GM21576 (cell line): ENCODE measurements at regions not wholly inside any gene's neighbourhood (a gene's known extent, or its start where the extent isn't known, plus 50 kb on each side); places are given as distances from the start of the nearest gene placed in this dataset.

Experiments
- ATAC-seq: cut with Tn5 transposase; IDR thresholded peaks from one replicate; pipeline ENCODE4 v1.9.1; 2021; ENCODE audit warnings: mild to moderate bottlenecking, moderate library complexity; ENCODE audit not compliant: unreplicated experiment

DNA sequence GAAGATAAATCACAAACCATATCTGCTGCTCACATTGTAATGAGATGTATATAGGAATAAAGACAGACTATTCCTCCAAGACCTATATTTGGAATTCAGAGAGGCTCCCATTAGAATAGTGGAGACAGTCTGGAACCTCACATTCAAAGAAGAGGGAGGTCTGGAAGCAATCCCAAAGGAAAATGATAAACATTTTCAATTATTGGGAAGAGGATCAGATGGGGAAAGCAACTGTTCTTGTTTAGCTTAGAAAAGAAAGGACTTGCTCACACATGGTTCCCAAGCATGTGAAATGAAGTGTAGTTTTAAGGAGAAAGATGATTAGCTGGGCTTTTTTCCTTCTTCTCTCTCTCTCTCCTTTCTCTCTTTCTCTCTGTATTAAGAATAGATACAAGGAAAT, 193.0 kb upstream of the LMNTD1 start:
- ATAC-seq = no peak

DNA sequence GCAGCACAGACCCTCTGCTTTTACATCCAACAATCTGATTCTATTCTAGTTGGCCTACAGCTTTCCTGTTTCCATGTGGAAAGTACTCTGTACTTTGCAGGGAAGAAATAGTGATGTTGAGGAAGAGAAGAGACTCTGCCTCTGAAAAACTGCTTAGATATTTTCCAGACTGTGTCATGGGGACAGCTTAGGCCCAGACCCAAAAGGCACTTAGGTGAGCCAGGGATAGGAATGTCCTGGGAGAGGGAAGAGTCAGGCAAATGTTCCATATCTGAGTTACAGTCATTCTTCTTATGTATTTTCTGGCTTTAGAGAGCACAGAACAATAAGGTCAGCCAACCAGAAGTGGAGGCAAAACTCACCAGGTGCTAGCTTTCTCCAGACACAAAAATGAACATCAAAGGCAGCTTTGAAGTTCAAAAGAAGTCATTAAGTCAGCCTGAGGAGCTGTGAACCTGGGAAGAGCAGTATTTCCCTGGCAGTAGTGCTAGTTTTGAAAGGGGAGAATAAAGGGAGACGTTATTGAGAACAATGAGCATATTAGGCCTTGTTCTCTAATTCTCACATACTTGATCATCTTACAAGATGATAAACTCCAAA, 199.7 kb upstream of the LMNTD1 start:
- no peak for ATAC-seq

DNA sequence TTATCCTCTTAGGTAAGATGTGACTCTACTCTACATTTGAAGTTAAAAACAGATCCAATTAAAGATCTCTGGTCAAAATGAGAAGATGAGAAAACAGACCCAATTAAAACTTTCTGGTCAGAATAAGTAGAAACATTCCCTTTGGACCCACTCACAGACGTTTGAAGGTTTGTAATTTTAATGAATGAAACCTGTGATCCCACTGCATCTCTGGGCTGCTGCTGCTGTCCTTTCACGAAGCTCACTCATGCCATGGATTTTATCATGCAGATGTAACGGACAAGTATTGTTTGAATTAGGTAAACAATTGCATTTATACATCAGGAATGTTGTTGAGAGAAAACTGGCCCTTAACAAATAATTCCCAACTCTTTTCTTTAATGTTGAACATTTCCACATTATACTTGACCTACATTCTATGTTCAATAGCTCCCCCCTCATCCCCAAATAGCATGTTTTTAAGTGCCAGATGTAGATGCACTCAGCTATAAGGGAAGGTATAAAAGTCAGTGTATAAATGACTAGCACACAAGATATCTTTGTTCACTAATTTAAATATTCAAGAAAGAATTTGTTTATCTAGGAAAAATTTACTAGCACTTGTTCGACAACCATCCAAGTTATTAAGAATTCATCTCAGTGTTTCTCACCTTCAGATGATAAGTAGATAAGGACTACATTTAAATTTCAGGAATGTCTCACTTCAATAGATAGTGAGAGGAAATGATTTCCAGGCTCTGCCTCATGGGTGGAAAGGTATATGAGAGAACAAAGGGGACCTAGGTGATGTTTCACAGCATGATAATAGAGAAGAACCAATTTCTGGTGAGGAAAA, 202.3 kb upstream of the LMNTD1 start:
- no peak for ATAC-seq

DNA sequence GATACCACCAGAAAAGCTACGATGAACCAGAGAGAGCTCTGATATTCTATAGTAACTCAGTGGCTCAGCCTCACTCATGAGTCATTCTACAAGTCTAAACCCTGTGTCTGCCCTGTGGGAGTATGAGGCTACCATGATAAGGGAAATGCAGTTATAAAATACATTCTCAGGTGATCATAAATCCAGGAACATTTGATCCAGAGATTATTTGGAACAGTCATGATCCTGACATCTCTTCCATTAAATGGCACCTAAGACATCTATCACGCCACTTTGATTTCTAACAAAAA, 202.6 kb upstream of the RASSF8 start:
- no peak for ATAC-seq

DNA sequence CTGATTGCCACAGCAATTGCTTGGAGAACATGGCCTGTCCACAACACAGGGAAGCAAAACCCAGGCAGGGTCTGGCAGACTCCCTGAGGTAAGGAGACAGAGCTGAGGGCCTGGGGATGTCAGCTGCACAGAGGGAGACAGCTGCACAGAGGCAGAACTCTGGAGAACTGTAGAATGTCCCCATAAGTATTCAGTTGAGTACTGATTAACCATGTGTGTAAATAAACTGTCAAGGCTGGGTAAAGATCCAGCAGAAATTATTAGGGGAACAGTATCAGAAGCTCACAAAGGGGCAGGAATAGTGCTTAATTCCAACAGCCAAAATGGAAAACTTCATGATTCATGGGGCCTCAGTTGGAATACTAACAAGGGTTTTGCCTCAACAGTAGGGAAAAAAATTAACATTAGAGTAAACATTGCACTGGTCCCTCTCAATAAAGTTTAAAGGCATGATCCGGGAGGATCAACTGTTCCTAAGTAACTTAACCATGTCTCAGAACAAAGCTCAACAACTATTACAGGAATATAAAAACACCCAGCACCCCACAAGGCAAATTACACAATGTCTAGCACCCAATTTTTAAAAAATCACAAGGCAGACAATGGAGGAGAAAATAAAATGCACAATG, 201.3 kb upstream of the RASSF8 start:
- no peak for ATAC-seq

DNA sequence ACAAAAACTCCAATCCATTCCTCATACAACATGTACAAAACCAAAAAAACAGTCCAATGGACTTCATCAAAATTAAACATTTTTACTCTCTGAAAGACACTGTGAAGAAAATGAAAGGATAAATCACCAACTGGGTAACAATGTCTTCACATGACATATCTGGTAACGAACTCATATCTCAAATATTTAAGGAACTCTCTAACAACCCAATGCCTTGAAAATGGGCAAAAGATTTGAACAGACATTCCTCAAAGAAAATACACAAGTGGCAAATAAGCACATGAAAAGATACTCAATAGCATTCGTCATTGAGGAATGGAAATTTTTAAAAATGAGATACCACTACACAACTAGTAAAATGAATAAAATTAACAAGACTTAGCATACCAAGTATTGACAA, 198.7 kb upstream of the RASSF8 start:
- no peak for ATAC-seq

DNA sequence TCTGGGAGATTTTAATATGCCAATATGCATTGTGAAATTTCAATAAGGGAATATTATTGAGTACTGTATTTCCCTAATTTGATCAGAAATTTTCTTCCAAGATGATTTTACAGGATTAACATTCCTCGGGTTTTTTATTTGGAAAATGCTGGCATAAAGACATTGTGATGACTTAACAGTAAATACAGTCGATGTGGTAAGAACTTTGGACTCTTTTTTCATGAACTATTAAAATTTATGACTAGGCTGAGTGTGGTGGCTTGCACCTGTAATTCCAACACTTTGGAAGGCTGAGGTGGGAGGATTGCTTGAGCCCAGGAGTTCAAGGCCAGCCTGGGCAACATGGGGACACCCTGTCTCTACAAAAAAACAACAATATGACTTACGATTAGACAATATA, 197.1 kb upstream of the RASSF8 start:
- ATAC-seq = no peak

DNA sequence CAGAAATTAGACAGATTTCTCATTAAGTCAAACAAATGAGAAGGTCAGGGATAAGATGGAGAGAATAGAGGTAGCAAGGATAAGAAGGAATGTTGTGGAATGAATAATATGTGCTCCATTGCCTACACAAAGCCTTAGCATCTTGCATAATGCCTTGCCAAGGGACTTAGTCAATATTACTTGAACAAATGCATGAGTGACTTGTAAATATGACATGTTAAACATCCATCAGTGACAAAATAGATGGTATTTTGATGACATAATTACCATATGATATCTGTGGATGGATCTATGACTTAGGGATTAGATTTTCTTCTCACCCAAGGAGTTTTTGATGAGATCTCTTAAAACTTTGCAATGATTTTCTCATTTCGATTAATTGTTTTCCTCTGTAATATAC, 194.1 kb upstream of the RASSF8 start:
- ATAC-seq = no peak

DNA sequence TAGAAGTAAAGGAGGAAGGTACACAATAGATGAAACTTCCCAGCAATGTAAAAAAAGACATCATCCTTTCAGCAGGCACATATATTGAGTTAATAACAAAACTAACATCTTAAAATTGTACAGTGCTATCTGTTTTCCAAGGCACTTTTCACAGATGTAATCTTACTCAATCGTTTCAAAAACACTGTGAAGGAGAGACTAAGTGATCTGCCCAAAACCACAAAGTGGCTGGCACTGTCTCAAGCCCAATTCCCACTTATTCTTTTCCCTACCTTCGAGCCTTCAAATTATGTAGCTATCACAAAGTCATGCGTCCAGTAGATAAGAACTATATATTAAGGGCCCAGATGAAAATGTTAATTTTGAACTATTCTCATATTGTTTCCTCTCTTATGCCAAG, 193.6 kb upstream of the RASSF8 start:
- ATAC-seq = no peak

DNA sequence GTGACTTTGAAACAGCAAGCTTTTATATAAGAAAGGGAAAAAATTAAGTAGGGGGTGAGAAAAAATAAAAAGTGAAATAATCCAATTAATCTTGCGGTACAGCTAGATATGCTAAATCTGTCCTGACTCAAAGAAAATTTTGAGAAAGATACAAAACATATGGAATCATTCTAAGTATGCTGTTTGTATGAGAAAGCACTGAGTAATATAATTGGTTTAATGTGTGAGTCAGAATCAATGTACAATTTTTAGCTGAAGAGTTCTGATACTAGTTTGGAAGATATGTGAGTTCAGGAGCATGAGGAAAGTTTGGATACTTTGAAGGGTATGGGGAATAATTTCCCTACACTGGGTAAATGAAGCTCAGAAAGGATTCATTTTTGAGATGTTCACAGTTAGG, 190.9 kb upstream of the RASSF8 start:
- ATAC-seq = no peak

DNA sequence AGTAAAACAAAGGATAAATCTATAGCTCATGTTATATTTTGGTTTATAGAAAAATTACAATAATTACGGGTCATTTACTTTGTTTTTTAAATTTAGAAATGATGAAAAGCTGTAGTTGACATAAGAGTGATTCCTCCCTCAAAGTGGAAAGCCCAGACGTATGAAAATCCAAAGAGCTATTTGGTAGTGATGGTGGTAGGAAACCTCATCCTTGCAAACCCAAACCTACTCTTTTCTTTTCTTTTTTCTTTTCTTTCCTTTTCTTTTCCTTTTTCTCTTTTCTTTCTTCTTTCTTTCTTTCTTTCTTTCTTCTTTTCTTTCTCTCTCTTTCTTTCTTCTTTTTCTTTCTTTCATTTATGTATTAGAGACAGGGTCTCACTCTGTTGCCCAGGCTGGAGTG, 190.3 kb upstream of the RASSF8 start:
- no peak for ATAC-seq

DNA sequence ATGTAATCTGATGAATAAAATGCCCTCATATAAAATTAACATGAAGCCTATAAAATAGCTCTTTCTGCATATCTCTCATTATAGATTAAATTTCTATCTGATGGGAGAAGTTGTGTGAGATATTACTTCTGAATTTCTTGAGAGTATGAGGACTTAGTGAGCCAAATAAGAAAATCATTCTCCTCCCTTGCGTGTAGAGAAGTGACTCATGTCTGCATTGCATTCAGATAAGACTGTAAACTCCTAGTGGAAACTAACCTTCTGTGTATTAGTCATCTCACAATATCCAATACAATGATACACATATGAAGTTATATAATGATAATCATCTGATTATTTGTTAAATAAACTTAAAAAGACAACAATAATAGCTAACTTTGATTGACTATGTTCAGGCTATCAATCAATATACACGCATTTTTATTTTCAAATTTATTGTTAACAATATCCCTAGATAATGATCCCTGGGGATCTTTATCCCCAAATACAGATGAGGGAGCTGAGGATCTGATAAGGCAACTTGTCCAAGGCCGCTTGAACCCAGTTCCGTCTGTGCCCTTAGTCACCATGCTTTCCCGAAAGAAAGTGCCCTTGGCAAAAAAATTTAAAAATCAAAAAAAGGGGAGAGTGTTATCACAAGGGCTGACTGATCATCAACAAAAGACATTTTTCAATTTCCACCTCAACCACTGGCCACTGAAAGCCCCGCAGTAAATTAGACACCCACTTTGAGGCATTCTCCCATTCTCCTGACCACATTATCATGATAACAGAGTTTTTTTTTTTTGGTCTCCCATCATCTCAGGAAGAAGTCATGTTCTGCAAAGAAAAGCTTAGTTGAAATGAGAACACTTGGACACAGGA, 189.2 kb upstream of the RASSF8 start:
- ATAC-seq = no peak

DNA sequence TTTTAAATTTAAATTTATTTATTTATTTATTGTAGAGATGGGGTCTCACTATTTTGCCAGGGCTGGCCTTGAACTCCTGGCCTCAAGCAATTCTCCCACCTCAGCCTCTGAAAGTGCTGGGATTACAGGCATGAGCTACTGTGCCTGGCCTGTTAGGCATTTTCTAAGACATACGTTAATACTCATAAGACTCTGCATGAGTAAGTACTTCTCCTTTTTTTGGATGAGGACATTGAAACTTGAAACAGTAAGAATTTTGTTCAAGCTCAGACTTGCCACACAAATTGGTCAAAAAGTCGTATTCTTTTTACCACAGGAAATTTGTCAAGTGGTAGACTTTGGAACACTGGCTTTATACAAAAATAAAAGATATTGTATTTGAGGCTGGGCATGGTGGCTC, 187.4 kb upstream of the RASSF8 start:
- ATAC-seq = peak; percentile 64

DNA sequence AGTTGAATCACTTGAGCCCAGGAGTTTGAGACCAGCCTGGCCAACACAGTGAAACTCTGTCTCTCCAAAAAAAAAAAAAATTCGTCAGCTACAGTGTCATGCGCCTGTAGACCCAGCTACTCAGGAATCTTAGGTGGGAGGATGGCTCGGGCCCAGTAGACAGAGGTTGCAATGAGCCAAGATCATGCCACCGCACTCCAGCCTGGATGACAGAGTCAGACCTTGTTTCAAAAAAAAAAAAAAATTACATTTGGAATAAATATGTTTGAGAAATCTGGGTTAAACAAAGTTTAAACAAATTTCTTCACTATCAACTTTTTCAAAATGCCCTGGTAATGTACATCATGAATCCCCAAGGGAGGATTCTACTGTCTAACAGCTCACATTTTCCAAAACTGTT, 187.0 kb upstream of the RASSF8 start:
- no peak for ATAC-seq

DNA sequence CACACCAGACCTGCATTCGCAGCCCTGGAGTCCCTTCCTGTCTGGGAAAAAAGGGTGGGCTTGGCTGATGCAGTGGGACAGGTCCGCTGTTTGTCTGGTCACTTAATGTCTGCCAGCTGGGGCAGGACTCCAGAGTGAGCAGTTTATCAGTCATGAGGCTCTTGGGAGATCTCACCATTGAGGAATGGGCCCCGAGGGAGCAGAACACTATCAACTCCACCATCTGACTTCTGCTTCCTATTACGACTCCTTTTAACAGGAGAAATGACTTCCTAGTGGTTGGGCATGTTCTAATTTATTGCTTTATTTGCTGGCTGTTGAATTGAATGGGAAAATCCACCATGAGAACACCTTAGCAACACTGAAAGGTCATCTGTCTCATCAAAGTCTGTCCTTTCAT, 182.5 kb upstream of the RASSF8 start:
- ATAC-seq = no peak

DNA sequence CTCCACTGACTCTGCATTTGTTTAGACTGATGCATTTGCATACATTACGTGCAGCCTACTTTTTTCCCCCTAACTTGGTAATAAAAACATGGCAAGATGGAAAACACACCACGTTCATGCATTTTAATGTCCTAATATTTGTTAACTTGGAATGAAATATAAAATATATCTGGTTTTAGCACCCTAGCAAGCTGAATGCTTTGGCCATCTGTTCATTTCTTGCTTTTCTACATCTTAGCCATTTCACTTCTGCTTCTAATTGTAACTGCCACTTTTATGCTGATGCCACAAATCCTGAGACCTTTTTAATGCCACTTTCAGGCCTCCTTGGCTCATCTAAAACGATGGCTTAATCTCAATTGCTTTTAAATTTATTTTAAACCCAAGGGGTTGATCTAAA, 177.7 kb upstream of the RASSF8 start:
- no peak for ATAC-seq

DNA sequence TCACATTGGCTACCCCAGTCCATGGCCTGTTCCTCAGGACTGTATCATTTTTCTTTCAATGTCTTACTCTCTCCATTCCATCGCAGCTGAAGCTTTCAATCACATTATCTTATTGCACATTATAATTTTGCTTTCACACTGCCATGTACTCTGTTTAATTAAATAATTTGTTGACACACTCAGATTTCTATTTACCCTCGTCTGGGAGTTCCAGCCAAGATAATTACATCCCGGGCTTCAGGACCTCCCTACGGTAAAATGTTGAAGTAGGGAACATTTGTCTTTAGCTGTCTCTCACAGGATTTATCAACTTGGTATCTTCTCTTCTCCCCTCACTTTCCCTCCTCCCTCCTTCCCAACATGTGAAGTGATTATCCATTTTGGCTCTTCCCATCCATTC, 177.2 kb upstream of the RASSF8 start:
- no peak for ATAC-seq

DNA sequence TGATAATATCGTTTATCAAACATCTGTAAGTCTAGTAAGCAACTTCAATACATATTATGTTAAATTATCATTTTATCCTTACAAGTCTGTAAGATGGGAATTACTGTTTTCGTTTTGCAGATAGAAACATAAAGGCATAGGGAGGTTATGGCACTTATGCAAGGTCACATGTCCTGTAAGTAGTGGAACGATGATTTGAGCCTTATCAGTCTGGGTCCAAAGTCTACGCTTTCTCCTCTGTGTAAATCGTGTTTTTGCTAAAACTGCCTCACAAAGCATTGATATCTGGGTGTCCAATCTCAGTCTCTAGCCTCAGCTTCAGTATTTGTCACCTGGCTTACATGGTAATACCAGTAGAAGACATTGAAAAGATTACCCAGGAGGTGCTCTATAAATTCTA, 174.9 kb upstream of the RASSF8 start:
- ATAC-seq = no peak

DNA sequence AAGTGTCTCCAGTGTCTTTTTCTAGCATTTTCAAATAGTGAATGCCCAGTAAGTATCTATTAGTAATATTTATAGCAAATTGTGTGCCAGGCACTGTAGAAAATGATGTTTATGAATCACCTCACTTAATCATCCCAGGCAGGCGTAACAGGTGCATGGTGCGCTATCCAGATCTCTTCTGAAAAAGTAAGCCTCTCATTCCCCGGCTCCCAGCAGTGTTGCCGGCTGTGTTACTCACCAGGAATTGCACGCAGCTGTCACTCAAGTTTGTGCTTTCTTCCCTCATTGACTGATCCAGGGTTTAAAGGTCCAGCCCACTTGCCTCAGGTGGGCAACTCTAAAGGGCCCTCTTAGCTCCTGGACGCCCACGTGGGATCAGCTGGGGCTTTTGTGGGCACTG, 173.8 kb upstream of the RASSF8 start:
- no peak for ATAC-seq

DNA sequence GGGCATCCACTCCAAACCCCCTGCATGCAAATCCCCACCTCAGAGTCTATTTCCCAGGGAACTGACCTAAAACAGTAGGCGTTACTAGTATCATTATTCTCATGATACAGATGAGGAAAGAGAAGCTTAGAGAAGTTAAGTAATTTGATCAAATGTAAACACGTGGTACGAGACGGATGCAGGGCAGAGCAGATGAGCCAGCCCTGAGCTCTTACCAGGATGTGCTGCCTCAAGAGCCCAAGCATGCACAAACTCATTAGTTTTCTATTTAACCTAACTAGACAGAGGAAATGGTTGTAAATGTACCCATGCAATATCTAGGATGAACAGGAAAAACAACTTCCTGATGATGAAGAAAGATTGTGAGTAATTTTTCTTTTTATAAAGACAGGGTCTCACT, 173.3 kb upstream of the RASSF8 start:
- ATAC-seq = no peak

DNA sequence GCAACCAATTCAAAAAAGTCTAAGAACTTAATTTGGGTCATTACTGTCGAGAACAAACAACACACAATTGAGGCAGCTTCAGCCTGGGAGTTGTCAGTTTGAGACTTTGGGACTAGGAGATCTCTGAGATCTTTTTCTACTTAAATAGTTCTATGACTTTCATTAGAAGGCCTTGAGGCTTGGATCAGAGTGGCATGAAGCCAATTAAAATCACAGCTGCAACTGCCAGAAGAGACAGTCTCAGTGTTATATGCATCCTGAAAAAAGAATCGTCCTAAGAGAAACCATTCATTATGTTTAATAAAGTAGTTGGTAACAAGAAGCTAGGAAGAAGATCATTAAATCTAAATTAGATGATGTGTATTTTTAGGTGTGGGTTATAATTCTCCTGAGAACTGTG, 170.8 kb upstream of the RASSF8 start:
- no peak for ATAC-seq
